ENCODE measurements at regions not wholly inside any gene's neighbourhood (a gene's known extent, or its start where the extent isn't known, plus 50 kb on each side); places are given as distances from the start of the nearest gene placed in this dataset.

DNA sequence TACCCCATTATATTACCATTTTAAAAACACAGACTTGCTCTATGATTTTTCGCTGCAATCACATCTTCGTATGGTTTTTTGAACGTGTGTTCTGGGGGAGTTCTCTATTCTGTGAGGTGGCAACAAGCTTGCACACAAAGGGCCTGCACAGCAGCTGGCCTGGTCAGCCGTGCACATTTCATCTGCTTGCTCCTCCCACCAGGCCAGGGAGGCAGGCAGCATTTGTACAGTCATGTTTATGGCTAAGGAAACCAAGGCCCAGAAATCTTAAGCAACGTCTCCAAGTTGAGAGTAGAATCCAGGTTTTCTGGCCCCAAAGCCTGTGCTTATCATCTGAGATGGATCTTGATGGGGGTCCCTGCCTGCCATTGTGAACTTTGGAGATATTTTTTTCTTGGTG lies 106.4 kb upstream of the SMIM21 start:
- peak; percentile 44 for DNase-seq (ENCODE audit: low spot score)

DNA sequence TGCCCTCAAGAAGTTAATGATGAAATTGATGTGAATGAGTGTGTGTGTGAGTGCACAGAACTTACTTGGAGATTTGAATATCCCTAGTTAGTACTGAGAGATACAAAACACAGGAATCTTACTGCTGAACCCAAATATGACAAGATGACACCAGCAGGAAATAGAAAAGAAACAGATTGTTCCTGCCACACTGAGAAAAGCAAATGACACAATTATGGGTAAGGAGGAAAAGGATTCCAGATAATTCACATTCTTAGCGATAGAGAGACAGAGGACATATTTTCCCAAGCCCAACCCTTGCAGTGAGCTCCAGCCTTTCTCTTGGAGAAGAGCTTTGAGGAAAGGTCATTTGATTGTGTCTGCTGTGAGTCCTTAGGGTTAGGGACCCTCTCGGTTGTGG lies 105.7 kb upstream of the SMIM21 start:
- DNase-seq (ENCODE audit: low spot score) = no peak

GRCh38 chr18:75531851-75532459 lies 104.5 kb upstream of the SMIM21 start:
- no peak for DNase-seq (ENCODE audit: low spot score)

- DNase-seq (ENCODE audit: low spot score) = no peak
Observed at GRCh38 chr18:75531212-75531850, 103.8 kb upstream of the SMIM21 start.

DNA sequence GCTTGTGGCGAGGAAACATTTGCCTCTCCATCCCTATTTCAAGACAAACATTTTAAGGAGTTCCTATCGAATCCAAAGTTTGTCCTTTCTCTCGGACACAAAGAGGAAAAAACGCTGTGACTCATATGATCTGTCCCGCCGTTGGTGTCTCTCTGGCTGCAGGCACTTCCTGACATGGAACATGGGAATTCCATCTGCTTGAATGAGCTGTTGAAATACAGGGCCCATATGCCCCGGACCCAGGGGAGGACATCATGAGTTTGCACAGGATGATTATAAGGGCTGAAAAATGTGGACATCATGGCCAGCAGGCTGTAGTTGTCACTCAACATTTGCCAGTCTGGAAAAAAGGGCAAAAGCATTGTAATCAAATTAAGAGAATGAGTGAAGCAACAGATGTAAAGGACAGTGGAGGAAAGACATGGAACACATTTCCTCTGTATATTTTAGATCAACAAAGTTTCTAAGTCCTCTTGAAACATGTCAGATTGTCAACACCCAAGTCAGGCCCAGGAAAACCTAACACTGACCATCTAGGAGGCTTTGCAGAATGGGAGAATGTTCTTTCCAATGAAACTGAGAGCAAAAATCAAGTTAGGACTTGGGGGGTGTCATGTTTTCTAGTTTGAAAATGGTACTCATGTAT lies 103.2 kb upstream of the SMIM21 start:
- DNase-seq (ENCODE audit: low spot score) = peak; percentile 57

- DNase-seq (ENCODE audit: low spot score) = no peak
Observed at GRCh38 chr18:75530118-75530517, 102.6 kb upstream of the SMIM21 start.

DNA sequence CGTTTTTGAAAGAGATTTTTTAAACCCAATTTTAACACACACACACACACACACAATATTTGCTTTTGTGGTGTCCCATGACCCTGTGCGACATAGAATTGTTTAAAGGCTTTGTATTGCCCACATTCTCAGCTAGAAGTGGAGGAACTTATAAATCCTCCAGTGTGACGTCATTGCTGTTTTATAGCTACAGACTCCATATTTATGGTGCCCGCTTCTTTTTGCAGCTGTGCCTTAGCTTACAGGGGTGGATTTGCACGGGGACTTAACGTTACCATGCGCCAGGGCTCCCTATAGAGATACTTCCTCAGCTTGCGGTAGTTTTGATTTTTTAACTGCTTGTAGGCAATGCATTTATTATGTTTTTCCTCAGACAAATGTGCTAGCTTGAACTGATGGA lies 101.9 kb upstream of the SMIM21 start:
- DNase-seq (ENCODE audit: low spot score) = no peak

DNA sequence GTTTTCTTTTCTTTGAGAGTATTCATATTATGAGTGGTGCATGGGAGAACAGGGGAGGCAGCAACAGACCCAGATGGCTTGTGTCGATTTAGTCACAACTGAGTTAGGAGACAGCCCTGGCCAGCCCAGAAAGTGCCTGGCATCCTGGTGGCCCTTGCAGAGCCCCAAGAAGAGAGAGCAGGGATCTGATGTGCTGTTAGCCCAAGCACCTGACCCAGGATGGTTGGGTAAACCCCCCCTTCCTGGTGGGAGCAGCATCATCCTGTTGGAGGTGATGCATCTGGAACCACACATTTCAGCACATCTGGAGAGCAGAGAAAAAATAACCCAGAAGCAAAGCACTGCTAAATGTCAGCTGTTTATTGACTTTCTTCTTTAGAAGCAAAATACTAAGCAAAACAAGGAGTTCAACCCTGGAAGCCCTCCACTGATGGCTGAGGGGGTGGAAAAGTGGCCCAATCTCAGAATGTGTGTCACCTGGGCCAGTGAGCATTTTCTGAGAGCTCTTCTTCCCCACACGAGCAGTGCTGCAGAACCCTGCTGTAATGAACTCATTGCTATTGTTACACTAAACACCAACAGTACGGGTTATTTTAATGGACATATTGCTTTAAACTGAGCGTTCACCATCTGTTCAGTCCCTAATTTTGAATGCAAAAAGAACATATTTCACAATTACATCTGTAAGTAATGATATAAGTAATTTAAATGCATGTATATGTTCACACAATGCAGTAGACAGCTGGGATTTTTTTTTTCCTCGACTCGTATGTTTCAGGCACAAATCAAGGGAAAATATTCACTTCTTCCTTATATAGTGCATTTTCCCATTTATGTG lies 100.6 kb upstream of the SMIM21 start:
- DNase-seq (ENCODE audit: low spot score) = no peak

- no peak for DNase-seq (ENCODE audit: low spot score)
Observed at GRCh38 chr18:75526038-75526437, 98.5 kb upstream of the SMIM21 start.

GRCh38 chr18:75525331-75525730 lies 97.8 kb upstream of the SMIM21 start:
- no peak for DNase-seq (ENCODE audit: low spot score)

- DNase-seq (ENCODE audit: low spot score) = no peak
Observed at GRCh38 chr18:75524841-75525240, 97.3 kb upstream of the SMIM21 start.

- DNase-seq (ENCODE audit: low spot score) = no peak
Observed at GRCh38 chr18:75524181-75524580, 96.7 kb upstream of the SMIM21 start.

GRCh38 chr18:75521816-75522215 lies 94.3 kb upstream of the SMIM21 start:
- no peak for DNase-seq (ENCODE audit: low spot score)

GRCh38 chr18:75518007-75518406 lies 90.5 kb upstream of the SMIM21 start:
- DNase-seq (ENCODE audit: low spot score) = no peak

DNA sequence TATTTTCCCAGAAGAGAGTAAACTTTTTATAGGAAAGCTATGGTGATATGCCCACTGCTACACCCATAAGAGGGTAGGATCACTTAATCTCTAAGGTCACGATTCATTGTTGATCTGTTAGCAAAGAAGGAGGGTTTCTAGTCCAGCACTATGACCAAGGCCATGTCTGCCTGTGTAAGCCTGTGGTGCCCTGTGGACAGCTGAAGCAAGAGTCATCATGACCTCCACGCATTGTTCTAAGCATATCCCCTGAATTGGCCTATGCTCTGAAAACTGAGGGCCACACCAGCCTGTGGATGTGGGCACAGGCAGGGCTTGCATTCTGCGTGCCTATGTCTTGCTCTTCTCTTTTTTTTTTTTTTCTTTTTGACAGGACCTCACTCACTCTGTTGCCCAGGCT lies 89.8 kb upstream of the SMIM21 start:
- no peak for DNase-seq (ENCODE audit: low spot score)

GRCh38 chr18:75507636-75508035 lies 80.1 kb upstream of the SMIM21 start:
- no peak for DNase-seq (ENCODE audit: low spot score)

DNA sequence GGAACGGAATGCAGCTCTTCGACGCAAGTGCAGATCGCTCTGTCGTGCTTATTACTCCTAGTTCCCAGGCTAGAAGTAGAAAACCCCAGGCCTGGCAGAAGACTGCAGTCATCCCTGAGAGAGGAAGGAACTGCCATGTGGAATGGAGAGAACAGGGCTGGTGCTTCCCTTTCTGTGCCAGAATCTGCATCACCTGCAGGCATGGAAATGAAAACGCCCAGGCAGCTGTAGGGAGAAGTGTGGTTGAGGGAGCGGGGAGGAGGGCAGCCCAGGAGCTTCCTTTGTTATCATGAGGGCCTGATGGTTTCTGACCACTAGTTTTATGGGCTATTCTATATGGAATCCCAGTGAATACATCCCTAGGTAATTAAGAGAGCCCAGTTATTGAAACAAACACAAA lies 79.4 kb upstream of the SMIM21 start:
- DNase-seq (ENCODE audit: low spot score) = no peak

DNA sequence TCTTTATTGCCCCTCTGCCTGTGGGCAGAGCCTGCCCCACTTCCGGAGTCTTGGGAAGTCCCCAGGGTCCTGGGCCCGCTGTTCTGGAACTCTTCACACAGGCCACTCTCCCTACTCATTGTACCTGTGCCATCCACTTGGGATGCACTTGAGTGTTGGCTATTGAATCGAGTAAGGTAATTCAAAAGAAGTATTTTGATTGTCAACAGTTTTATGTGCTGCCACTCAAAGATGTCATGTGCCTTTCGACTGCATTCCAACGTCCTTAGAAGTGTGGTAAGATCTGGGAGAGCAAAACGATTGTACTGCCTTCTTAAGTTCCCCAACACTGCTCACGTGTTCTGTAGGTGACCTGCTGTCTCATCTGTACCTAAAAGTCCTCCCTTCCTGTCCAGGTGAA lies 77.0 kb upstream of the SMIM21 start:
- DNase-seq (ENCODE audit: low spot score) = no peak

GRCh38 chr18:75503615-75504014 lies 76.1 kb upstream of the SMIM21 start:
- no peak for DNase-seq (ENCODE audit: low spot score)

DNA sequence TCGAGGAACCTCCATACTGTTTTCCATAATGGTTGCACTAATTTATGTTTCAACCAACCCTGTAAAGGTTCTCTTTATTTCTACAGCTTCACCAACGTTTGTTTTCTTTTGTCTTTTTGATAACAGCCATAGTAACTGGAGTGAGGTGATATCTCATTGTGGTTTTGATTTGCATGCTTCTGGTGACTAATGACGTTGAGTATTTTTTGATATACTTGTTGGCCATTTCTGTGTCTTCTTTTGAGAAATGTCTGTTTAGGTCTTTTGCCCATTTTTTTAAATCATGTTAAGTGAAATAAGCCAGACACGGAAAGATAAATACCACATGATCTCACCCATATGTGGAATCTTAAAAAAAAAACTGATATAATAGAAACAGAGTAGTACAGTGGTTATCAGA lies 74.8 kb upstream of the SMIM21 start:
- DNase-seq (ENCODE audit: low spot score) = no peak

DNA sequence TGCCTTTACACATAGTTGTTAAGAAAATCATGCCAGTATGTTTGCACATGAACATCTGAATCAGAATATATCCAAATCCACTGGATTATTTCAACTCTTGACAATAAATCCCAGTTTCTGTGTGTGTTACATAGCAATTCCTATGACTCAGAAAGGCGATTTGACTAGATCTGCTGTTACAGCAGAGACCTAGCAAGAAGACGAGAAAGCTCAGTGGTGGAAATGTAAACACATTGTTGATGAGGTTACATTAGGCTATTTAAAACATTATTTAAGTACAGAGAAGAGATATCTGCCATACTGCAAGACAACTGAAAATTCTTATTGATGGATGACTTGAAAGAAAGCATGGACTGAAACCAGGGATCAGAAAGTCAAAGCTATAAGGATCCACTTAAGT lies 73.0 kb upstream of the SMIM21 start:
- no peak for DNase-seq (ENCODE audit: low spot score)

GRCh38 chr18:75497576-75498235 lies 70.2 kb upstream of the SMIM21 start:
- DNase-seq (ENCODE audit: low spot score) = no peak

Measured in AG08395 (cell line).